ENCODE measurements at regions not wholly inside any gene's neighbourhood (a gene's known extent, or its start where the extent isn't known, plus 50 kb on each side); places are given as distances from the start of the nearest gene placed in this dataset.

DNA sequence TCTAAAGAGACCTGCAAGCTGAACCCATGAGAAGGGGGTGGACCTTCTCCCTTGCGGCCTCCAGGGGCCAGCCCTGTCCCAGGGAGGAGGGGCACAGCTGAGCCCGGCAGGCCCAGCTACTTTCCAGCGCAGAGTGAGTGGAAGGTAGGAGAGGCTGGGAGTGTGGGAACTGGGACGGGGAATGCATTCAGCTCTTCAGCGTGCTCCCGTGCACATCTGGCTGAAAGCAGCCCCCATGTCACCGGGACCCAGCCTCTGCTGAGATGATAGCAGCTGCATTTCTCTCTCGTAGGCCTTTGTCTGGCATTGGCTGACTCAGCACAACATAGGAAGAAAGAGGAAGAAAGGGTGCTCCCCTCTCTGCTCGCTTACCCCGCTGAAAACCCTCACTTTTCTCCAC is 951.5 kb downstream of the TBC1D22A start:
- no peak for DNase-seq (ENCODE audit: low spot score)
- intact Hi-C loops (cut with DNase I): no loop called here

DNA sequence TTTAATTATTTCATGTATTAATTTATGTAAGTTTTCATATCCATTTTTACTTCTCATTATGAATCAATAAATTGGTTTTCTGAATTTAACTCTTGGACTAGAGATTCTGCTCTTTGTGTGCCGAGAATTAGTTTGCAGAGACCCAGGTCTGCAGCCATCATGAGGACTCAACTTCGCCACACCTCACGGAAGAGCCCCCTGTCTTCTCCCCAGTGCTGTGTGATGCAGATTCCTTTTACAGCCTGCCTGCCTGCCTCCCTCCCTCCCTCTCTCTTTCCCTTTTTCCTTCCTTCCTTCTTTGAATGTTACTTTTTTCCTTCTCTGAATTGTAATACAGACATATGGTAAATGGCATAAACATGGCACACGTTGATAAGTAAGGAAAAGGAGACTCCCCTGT is 947.7 kb downstream of the TBC1D22A start:
- intact Hi-C loops (cut with DNase I): no loop called here
- DNase-seq (ENCODE audit: low spot score): no peak

DNA sequence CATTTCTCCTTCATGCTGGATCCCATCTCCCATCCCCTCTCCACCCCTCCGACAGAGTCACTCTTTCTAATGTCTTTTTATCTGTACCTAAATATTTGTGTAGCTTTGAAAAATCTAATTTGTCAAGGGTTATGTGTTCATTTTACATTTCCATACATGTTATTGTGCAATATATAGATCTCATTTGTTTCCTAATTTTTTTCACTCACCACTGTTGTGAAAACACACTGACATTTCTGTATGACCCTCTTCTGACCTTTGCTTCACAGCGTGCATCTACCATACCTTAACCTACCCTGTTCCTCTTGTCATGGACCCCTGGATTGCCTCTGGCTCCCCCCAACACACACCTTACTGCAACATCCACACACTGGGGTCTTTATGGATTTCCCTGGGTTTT is 942.9 kb downstream of the TBC1D22A start:
- intact Hi-C loops (cut with DNase I): no loop called here
- no peak for DNase-seq (ENCODE audit: low spot score)

DNA sequence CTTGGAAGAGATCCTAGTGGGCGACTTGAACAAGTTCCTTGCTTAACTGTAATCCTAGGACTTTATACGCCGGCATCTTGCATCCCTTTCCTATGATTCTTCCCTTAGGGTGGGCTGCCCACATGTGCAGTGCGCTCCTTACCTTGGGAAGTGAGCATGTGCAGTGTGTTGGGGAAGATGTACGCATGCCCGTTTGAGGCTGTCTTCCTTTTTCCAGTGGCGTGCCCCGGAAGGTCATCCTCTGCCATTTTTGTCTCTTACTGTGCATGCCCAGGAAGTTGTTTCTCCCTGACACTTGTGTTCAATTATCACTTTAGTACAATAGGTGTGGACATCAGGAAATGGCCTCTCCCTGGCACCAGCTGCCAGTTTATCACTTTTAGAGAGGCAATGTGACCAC is 936.5 kb downstream of the TBC1D22A start:
- no peak for DNase-seq (ENCODE audit: low spot score)
- intact Hi-C loops (cut with DNase I): no loop called here

DNA sequence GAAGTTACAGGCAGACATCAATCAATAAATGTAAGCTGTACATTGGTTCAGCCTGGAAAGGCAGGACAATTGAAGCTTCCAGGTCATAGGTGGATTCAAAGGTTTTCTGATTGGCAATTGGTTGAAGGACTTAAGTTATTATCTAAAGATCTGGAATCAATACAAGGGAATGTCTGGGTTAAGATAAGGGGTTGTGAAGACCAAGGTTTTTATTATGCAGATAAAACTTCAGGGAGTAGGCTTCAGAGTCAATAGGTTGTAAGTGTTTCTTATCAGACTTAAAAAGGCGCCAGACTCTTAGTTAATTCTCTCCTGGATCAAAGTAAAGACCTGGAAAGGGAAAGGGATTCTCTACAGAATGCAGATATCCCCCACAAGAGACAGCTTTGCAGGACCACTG is 935.4 kb downstream of the TBC1D22A start:
- no peak for DNase-seq (ENCODE audit: low spot score)
- intact Hi-C loops (cut with DNase I): no loop called here

DNA sequence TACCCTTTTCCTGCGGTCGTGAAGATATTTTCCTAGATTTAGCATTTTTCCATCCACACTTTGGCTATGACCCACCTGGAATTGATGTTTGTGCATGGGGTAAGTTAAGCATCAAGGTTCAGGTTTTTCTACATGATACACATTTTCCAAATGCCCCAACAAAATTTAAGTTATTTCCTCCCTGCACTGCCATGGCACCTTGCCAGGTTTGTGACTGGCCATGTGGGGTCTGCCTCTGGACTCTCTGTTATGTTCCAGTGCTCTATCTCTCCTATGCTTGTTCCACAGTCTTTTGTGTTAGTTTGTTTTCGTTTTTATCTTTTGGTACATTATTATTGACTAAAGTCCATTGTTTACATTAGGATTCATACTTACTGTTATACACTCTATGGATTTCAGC is 934.3 kb downstream of the TBC1D22A start:
- DNase-seq (ENCODE audit: low spot score): no peak
- intact Hi-C loops (cut with DNase I): no loop called here

DNA sequence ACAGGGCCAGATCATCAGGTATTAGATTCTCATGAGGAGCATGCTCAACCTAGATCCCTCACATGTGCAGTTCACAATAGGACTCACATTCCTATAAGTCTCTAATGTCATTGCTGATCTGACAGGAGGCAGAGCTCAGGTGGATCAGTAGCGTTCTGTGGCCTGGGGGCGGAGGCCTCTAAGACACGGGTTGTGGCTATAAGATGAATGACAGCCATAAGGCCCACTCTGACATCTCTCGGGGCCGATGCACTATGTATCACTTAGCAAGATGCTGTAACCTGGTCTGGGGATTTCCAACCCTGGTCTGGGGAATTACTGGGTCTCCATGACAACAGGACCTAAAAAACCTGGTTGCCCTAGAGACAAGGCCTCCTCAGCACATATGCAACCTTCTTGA is 932.7 kb downstream of the TBC1D22A start:
- DNase-seq (ENCODE audit: low spot score): no peak
- intact Hi-C loops (cut with DNase I): no loop called here

DNA sequence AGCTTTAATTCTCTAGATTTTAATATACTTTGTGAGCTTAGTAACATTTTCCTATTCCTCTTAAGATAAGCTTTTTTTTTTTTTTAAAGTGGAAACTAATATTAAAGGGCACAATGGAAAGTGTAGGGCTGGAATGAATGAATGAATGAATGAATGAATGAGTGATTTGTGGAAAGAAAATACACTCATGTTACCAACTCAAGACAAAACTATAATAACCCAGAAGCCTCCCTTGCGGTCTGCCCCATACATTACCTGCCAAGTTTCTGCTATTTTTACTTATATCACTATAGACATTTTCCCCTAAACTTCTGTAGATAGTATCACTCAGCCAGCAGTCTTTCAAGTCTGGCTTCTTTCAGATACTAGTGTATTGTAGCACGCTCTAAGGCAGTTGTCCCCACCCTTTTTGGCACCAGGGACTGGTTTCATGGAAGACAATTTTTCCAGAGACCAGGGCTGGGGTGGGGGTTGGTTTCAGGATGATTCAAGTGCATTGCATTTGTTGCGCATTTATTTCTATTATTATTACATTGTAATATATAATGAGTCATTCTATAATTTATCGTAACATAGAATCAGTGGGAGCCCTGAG is 932.2 kb downstream of the TBC1D22A start:
- intact Hi-C loops (cut with DNase I): no loop called here
- DNase-seq (ENCODE audit: low spot score): no peak

DNA sequence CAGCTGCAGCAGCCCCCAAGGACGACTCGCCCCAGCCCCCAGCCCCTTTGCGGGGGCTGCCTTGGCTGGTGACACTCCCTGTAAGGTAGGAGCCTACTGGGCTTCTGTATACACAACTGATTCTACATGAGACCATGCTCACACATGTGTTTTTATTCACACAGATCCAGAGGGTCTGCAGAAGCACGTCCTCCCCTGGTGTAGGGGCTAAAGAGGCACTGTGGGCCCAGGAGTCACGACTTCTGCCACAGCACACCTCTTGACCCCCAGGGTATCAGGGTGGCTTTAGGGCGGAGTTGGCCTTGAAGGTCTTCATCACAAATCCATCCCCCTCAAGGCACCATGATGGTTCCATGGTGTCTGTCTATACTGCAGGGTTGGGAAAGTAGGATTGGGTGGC is 931.2 kb downstream of the TBC1D22A start:
- intact Hi-C loops (cut with DNase I): no loop called here
- DNase-seq (ENCODE audit: low spot score): no peak

DNA sequence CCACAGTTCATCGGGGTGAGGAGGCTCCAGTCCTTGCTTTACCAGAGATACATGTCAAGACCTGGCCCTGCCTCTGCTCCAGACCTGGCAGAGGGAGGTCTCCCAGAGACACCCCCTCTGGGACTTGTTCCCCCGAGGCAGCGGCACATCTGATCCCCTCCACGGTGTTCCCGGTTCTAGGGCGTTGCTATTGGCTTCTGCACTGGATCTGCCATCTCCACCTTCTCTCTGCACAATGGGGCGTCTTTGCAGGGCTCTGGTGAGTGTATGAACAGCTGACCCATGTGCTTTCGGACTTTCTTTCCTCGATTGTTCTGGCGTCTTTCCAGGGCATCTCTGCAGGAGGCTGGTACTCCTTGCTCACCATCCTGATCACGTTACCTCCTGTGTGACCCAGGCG is 930.4 kb downstream of the TBC1D22A start:
- DNase-seq (ENCODE audit: low spot score): no peak
- intact Hi-C loops (cut with DNase I): no loop called here

DNA sequence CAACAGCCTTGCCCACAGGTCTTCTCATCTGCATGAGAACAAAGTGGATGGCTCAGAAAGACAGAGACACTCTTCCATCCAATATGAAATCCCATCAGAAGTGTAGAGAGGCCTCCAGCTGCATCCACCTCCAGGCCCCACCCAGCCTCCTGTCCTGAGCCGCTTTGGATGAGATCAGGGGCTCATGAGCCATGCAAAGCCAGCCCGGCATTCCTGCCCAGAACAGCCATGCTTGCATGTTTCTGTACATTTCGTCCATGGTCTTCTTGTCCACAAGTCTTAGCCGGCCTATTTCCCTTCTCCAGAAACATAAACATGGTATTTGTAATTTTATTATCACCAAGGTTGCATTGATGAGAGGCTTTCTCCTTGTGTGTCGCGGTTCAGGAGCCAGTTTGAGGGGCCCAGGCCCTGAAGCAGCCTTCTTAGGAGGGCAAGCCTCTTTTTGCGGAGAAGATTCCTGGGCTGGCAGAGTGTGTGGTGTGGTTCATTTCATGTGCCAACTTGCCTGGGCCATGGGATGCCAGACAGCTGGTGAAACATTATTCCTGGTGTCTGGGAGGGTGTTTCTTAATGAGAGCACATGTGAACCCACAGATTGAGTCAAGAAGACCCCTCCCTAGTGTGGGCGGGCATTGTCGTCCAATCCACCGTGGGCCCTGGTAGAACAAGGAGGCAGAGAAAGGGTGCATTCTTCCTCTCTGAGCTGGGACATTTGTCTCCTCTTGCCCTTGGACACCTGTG is 928.9 kb downstream of the TBC1D22A start:
- intact Hi-C loops (cut with DNase I): no loop called here
- DNase-seq (ENCODE audit: low spot score): no peak

DNA sequence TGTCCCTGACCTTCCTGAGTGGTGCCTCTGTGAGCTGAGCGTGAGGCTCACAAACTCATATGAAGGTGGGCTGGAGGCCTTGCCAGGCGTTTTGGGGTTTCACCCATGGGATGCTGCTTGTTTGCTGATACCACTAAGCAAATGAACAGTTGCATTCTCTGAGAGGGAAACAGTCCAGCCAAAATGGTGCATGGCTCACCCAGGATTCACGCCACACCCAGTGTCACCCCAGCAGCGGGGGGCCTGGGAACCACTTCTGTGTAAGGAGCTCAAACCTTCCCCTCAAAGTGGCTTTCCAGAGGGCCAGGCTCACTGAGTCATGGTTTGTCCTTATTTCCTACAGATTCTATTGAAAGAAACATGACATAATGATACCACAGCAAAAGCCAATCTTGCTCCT is 928.1 kb downstream of the TBC1D22A start:
- intact Hi-C loops (cut with DNase I): no loop called here
- no peak for DNase-seq (ENCODE audit: low spot score)

DNA sequence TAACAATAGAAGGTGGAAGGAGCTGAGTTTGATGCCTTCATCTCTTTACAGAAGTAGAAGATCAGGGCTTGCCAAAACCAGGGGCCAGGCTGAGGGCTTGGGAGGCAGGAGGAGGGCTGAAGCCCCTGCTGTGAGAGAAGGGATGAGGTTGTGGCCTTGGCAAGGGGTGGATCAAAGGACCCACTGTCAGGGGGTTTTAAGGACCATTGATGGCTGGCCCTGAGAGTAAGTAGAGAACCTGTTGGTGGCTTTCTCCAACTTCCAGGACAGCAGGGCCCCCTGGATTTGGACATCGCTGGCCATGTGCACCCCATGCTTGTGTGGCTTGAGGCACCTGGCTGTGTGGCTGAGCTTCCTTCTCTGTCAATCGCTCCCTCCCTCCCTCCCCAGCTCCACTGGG is 927.7 kb downstream of the TBC1D22A start:
- no peak for DNase-seq (ENCODE audit: low spot score)
- intact Hi-C loops (cut with DNase I): no loop called here

DNA sequence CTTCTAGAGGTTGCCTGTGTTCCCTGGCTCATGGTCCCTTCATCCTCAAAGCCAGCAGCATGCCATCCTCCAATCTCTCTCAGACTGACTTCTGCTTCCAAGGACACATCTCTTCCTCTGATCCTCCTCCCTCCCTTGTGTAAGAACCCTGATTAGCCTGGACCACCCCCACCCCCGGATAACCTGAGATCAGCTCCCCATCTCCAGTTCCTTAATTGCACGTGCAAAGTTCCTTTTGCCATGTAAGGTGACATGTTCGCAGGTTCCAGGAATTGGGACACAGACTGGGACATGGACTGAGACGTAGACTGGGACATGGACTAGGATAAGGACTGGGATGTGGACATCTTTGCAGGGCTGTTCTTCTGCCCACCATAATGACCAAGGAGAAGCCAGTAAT is 925.3 kb downstream of the TBC1D22A start:
- DNase-seq (ENCODE audit: low spot score): no peak
- intact Hi-C loops (cut with DNase I): no loop called here

DNA sequence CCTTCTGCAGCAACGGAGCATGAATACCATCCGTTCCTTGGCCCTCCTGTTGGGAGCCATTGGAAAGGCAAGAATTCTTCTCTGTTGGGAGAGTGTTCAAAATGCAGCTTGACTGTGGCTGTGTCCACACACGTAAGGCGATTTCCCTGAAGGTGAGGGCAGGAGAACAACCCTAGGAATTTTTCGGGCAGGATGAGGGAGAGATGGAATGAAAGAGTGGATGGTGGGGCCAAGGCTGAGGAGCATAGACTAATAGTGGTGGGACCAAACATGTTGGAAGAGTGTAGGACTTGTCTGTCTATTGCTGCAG is 924.9 kb downstream of the TBC1D22A start:
- no peak for DNase-seq (ENCODE audit: low spot score)
- intact Hi-C loops (cut with DNase I): no loop called here

DNA sequence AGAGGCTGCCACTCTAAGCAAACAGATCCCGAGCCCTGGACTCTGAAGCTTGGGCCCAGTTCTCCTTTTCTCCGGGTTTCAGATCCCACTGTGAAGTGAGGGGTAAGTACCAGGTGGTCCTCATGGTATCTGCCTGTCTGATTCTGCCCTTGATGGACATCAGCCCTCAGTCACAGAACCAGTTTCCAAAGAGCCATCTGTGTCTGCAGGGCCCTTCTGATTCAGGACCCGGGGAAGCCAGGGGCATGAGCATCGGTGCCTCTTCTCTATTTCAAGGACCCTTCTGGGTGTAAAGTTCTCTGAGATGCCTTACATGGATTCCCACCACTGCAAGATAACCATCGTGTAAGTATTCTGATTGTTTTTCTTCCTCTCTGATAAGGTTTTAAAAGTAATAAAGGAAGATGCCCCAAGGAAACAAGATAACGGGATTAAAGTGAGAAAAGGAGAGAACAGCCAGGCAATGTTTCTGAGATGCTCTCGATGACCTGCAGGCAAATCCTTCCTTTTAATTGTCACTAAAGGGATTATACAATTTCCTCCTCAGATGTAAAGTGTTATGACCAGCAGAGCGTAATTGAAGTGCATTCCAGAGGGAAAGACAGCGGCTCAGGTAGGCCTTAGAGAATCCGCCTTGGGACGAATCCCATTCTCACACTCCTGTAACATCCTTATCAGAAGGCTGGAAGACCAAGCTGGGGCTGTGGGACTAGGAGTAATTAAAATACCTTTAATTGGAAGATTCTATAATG is 924.3 kb downstream of the TBC1D22A start:
- DNase-seq (ENCODE audit: low spot score): no peak
- intact Hi-C loops (cut with DNase I): no loop called here

DNA sequence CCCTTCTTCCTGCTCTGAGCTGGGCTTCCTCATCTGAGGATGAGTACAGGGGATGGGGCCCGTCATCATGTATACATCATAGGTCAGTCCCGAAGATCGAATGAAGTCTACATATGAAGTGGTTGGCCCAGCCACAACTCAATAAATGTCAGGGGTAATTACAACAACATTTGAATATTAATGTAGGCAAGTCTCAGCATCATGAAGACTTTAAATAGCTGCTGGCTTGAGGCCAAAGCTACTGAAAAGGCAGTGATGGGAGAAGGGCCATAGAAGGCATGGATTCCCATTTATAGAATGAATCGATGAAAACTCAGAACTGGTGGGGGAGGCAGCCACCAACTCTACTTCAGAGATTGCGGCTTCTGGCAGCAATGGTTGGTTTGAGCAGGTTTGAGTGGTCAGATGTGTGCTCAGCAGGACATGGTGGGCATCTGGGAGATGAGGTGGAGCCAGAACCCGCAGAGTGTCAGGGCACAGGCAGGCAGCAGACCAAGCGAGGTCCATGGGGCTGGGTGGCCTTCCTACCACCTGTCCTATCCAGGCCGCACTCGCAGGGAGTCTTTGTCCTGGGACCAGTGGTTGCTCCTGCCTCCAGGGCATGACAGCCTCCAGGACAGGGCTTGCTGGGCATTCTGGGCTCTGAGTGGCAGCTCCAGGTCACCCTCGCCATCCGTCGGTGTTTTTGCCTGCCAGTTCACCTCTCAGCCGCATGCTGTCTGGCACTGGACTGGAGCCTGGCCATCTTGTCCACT is 919.1 kb downstream of the TBC1D22A start:
- intact Hi-C loops (cut with DNase I): loop anchor here in 1 of 2 donors (1.0 kb wide), 1 partner anchor 32 kb away; no protein-coding TSS in a partner anchor
- no peak for DNase-seq (ENCODE audit: low spot score)

DNA sequence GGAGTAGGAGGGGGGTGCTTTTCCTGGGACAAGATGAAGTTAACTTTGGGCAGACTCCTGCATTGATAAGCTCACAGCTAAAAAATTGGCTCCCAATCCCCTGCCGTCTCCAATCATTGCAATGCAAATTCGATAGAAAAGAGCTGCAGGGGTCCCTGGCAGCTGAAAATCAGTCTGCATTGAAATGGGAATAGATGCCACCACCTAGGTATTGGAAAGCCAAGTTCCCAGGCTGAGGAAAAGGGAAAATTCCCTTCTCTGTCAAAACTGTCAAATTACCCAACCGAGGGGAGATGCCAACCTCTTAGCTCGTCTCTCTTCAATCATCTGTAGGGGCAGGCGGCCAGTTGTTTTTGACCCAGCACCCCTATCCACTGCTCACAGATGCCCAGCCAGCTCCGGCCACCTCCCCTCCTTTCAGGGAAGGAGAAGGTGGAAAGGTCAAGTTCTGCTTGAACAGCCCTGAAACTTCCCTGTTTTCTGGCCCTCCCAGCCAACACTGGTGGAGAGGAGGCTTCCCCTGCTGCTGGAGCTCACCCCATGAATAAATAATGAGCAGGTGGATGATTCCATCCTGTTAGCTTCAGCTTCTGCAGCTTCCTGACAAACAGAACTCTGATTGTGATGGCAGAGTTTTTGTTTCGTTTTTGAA is 916.3 kb downstream of the TBC1D22A start:
- DNase-seq (ENCODE audit: low spot score): no peak
- intact Hi-C loops (cut with DNase I): no loop called here

DNA sequence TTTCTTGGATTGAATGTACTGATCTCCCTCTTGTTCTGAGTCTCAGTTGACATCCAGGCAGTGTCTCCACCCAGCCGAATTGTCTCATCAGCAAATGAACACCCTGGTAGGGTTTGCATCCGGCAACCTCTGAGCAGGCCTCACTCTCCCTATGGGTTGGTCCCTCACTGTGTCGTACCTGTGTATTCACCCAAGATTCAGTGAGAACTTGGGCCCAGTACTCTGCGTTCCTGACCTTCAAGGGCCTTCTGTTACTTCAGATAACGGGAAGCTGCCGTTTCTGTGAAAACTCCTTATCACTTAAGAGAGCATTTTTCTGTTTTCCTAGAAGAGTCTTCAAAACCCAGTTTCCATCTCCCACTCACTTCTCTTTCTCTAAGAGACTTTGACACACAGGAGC is 915.6 kb downstream of the TBC1D22A start:
- DNase-seq (ENCODE audit: low spot score): no peak
- intact Hi-C loops (cut with DNase I): no loop called here

DNA sequence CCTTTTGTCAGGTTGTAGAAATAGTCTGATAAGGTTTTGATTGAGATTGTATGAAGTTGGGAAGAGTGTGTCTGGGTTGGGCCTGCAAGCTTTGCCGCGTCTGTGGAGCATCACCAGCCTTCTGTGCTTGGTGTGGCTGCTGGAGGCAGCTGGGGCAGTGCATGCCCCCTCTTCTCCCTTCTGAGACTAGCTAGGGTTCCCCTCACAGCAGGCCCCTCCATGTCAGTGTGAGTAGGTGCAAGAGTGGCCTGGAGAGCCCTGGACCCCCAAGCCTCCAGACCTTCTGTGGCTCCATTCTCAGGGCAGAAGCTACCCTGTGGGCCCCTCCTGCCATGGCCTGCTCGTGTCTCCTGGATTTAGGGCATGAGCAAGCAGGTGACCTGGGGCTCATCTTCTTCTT is 914.2 kb downstream of the TBC1D22A start:
- intact Hi-C loops (cut with DNase I): no loop called here
- no peak for DNase-seq (ENCODE audit: low spot score)
